Uterus (tissue), 3 donors: ENCODE measurements at regions not wholly inside any gene's neighbourhood (a gene's known extent, or its start where the extent isn't known, plus 50 kb on each side); places are given as distances from the start of the nearest gene placed in this dataset.

Experiments
- DNase-seq, 2 donors: peaks; one replicate each; pipeline ENCODE4 v3.0.0-alpha.2; 2019 to 2020
- H3K27ac ChIP-seq, 2 donors: fragments of 200-600 bp; sonication (generic); 1 replicate in 1 of 2; 2 replicates in 1 of 2; pipeline ENCODE4 v1.5.1; 2016 to 2018
- H3K27me3 ChIP-seq, 2 donors: fragments of 200-600 bp; sonication (generic); one replicate each; pipeline ENCODE4 v1.5.1; 2018 to 2019; ENCODE audit warnings: control low read depth in 1 of 2
- H3K36me3 ChIP-seq, 2 donors: fragments of 200-600 bp; sonication (generic); one replicate each; pipeline ENCODE4 v1.5.1; 2019; ENCODE audit warnings: control low read depth in 1 of 2
- H3K4me1 ChIP-seq, 2 donors: fragments of 200-600 bp; sonication (generic); one replicate each; pipeline ENCODE4 v1.5.1; 2018 to 2019; ENCODE audit warnings: control low read depth in 1 of 2
- H3K4me3 ChIP-seq, 2 donors: fragments of 200-600 bp; sonication (generic); 1 replicate in 1 of 2; 2 replicates in 1 of 2; pipeline ENCODE4 v1.5.1; 2018 to 2019; ENCODE audit warnings: mild to moderate bottlenecking in 1 of 2
- H3K9me3 ChIP-seq, 2 donors: fragments of 200-600 bp; sonication (generic); one replicate each; pipeline ENCODE4 v1.5.1; 2019; ENCODE audit warnings: control low read depth in 1 of 2
- CTCF ChIP-seq, 4 experiments: fragments of 200-600 bp in 2 of 4; fragments of 450-650 bp in 2 of 4; sonication (generic) in 2 of 4; IDR thresholded peaks; one replicate each; pipeline ENCODE4 v1.5.1; 2016 to 2019; ENCODE audit warnings: antibody characterized with exemption in 4 of 4, mild to moderate bottlenecking in 2 of 4, moderate library complexity in 1 of 4
- POLR2A ChIP-seq, 2 donors: fragments of 450-650 bp; IDR thresholded peaks; one replicate each; pipeline ENCODE4 v1.6.1; 2016; ENCODE audit warnings: antibody characterized with exemption in 2 of 2, mild to moderate bottlenecking in 1 of 2, moderate library complexity in 1 of 2
- intact Hi-C: fragments of 100-400 bp; cut with DNase I; formaldehyde crosslinking; loops from one replicate; pipeline ENCODE4 v1.15.1; 2023; ENCODE audit warnings: low total_unique reads
- donor health status: DM: yes; HTN: yes; CAD: no.

GRCh38 chr2:210818473-210818872 is 262.1 kb downstream of the CPS1 start:
- Histone ChIP-seq H3K4me3 (no peak overlapping the region), H3K9me3 (no peaks in the 10 kb centered on the region), H3K36me3 (no peaks in the 10 kb centered on the region), H3K27me3 (no peaks in the 10 kb centered on the region), H3K4me1 (no peaks in the 10 kb centered on the region), H3K27ac (no peak overlapping the region)
- no peak for DNase-seq
- TF ChIP-seq CTCF (IDR thresholded peaks at IDR 0.05): no peak
- intact Hi-C loops: no loop called here

GRCh38 chr2:210833403-210833802 is 277.0 kb downstream of the CPS1 start:
- Histone ChIP-seq H3K4me3 (no peak overlapping the region), H3K36me3 (no peaks in the 10 kb centered on the region)

GRCh38 chr2:210839034-210839433 is 282.6 kb downstream of the CPS1 start:
- no peak for DNase-seq
- H3K27ac ChIP-seq: no peak overlapping the region
- no peaks in the 10 kb centered on the region for H3K27me3 ChIP-seq
- H3K4me3 ChIP-seq: no peak overlapping the region
- H3K4me1 ChIP-seq: no peaks in the 10 kb centered on the region
- no peaks in the 10 kb centered on the region for H3K36me3 ChIP-seq
- intact Hi-C loops: no loop called here
- no peak for TF ChIP-seq CTCF (IDR thresholded peaks at IDR 0.05)
- no peak for TF ChIP-seq POLR2A (IDR thresholded peaks at IDR 0.05)
- H3K9me3 ChIP-seq: no peaks in the 10 kb centered on the region

More at GRCh38 chr2:210833403-210833802, 277.0 kb downstream of the CPS1 start:
- H3K4me1 ChIP-seq: no peaks in the 10 kb centered on the region
- DNase-seq: no peak
- intact Hi-C loops: no loop called here
- no peak overlapping the region for H3K27ac ChIP-seq
- no peaks in the 10 kb centered on the region for H3K27me3 ChIP-seq
- H3K9me3 ChIP-seq: no peaks in the 10 kb centered on the region
- TF ChIP-seq CTCF (IDR thresholded peaks at IDR 0.05): no peak
- TF ChIP-seq POLR2A (IDR thresholded peaks at IDR 0.05): no peak

GRCh38 chr2:210839450-210839849 is 283.1 kb downstream of the CPS1 start:
- Histone ChIP-seq H3K27ac (no peak overlapping the region), H3K27me3 (no peaks in the 10 kb centered on the region), H3K4me3 (no peak overlapping the region), H3K9me3 (no peaks in the 10 kb centered on the region), H3K4me1 (no peaks in the 10 kb centered on the region), H3K36me3 (no peaks in the 10 kb centered on the region)
- TF ChIP-seq CTCF (IDR thresholded peaks at IDR 0.05): no peak
- no peak for TF ChIP-seq POLR2A (IDR thresholded peaks at IDR 0.05)
- intact Hi-C loops: no loop called here
- no peak for DNase-seq

- H3K4me1 ChIP-seq: no peaks in the 10 kb centered on the region
- no peak for DNase-seq
- no peak for TF ChIP-seq POLR2A (IDR thresholded peaks at IDR 0.05)
- TF ChIP-seq CTCF (IDR thresholded peaks at IDR 0.05): no peak
- no peaks in the 10 kb centered on the region for H3K36me3 ChIP-seq
- intact Hi-C loops: no loop called here
- H3K27ac ChIP-seq: no peak overlapping the region
- H3K9me3 ChIP-seq: no peaks in the 10 kb centered on the region
- no peak overlapping the region for H3K4me3 ChIP-seq
- H3K27me3 ChIP-seq: no peaks in the 10 kb centered on the region
Observed at GRCh38 chr2:210842896-210843295, 286.5 kb downstream of the CPS1 start.
